ENCODE measurements at regions not wholly inside any gene's neighbourhood (a gene's known extent, or its start where the extent isn't known, plus 50 kb on each side); places are given as distances from the start of the nearest gene placed in this dataset.

- intact Hi-C loops (cut with micrococcal nuclease; ENCODE audit: unreplicated experiment): no loop called here
- Histone ChIP-seq H3K36me3 (replicated peaks in 1 of 2; ENCODE audit: control insufficient read depth in 1 of 2, insufficient read depth in 2 of 2, low read length in 2 of 2) (no peaks in the 10 kb centered on the region), H3K27me3 (ENCODE audit: control insufficient read depth in 1 of 2, insufficient read depth in 2 of 2, low read length in 2 of 2) (no peaks in the 10 kb centered on the region), H3K9me3 (ENCODE audit: low read length) (no peaks in the 10 kb centered on the region), H3K79me2 (ENCODE audit: insufficient read depth, low read length) (no peaks in the 10 kb centered on the region), H3K9ac (ENCODE audit: insufficient read depth, low read depth, low read length) (no peak overlapping the region), H3K4me2 (ENCODE audit: low read depth, low read length) (no peak overlapping the region), H3K4me3 (replicated peaks in 1 of 3; ENCODE audit: insufficient read depth in 1 of 3, low read depth in 2 of 3, low read length in 3 of 3) (no peak overlapping the region), H4K20me1 (ENCODE audit: insufficient read depth, low read length) (no peaks in the 10 kb centered on the region), H2AFZ (ENCODE audit: low read length) (peak overlapping the region; percentile 7), H3K27ac (ENCODE audit: extremely low read length, insufficient read depth, low read length) (no peak overlapping the region), H3K4me1 (ENCODE audit: insufficient read depth, low read length) (no peaks in the 10 kb centered on the region)
- FAIRE-seq (no peak), ATAC-seq (no peak), DNase-seq (ENCODE audit: low spot score) (no peak)
- CTCF ChIA-PET (ENCODE audit: low intra/inter-chr PET ratio, low total read pairs): no interaction called here
- WGBS (ENCODE audit: low lambda C conversion rate): 58% methylated on average over 4 of the region's 4 CpGs
- BruUV-seq (replicated peaks): no TSS peak
- in situ Hi-C loops (cut with HindIII; ENCODE audit: extremely low pct_ligation_motif_present, low pct_unique_long_range_greater_than_20kb): no loop called here
- POLR2A ChIA-PET: no interaction called here
- TF ChIP-seq CREB1 (IDR thresholded peaks at IDR 0.05): 0 out of 2 replicates have a peak, but pooled peaks have one; percentile 35
- TF ChIP-seq CREB1 (CRISPR knock-in tag; IDR thresholded peaks at IDR 0.05): no peak
- no peak for TF ChIP-seq TFDP1 (CRISPR knock-in tag; IDR thresholded peaks at IDR 0.05; ENCODE audit: borderline replicate concordance)
Observed at GRCh38 chr14:38788060-38788459, 315.0 kb downstream of the SEC23A start.

- no peak overlapping the region for H3K4me2 ChIP-seq (ENCODE audit: low read depth, low read length)
- in situ Hi-C loops (cut with HindIII; ENCODE audit: extremely low pct_ligation_motif_present, low pct_unique_long_range_greater_than_20kb): no loop called here
- BruUV-seq (replicated peaks): no TSS peak
- TF ChIP-seq ZNF280B (CRISPR knock-in tag; IDR thresholded peaks at IDR 0.05; ENCODE audit: borderline replicate concordance) (no peak), HOXA7 (CRISPR knock-in tag; IDR thresholded peaks at IDR 0.05) (no peak), ZNF766 (CRISPR knock-in tag; IDR thresholded peaks at IDR 0.05; ENCODE audit: borderline replicate concordance) (no peak), ZBTB49 (CRISPR knock-in tag; IDR thresholded peaks at IDR 0.05; ENCODE audit: borderline replicate concordance) (no peak), NFE2L1 (CRISPR knock-in tag; IDR thresholded peaks at IDR 0.05; ENCODE audit: borderline replicate concordance) (no peak), KDM6A (CRISPR knock-in tag; IDR thresholded peaks at IDR 0.05; ENCODE audit: low read depth) (no peak), ZNF549 (CRISPR knock-in tag; IDR thresholded peaks at IDR 0.05) (no peak), PCBP2 (optimal IDR thresholded peaks at IDR 0.05; ENCODE audit: low read depth, low read length, poor library complexity, severe bottlenecking) (no peak), USF2 (IDR thresholded peaks at IDR 0.05; ENCODE audit: low read depth, low read length) (no peak), USF2 (CRISPR knock-in tag; IDR thresholded peaks at IDR 0.05; ENCODE audit: borderline replicate concordance) (no peak)
Observed at GRCh38 chr14:38786921-38787320, 316.1 kb downstream of the SEC23A start.

More at GRCh38 chr14:38786921-38787320, 316.1 kb downstream of the SEC23A start:
- no peaks in the 10 kb centered on the region for H3K9me3 ChIP-seq (ENCODE audit: low read length)
- no peaks in the 10 kb centered on the region for H3K36me3 ChIP-seq (replicated peaks in 1 of 2; ENCODE audit: control insufficient read depth in 1 of 2, insufficient read depth in 2 of 2, low read length in 2 of 2)
- no peaks in the 10 kb centered on the region for H3K4me1 ChIP-seq (ENCODE audit: insufficient read depth, low read length)
- H4K20me1 ChIP-seq (ENCODE audit: insufficient read depth, low read length): no peaks in the 10 kb centered on the region
- H3K79me2 ChIP-seq (ENCODE audit: insufficient read depth, low read length): no peaks in the 10 kb centered on the region
- H3K4me3 ChIP-seq (replicated peaks in 1 of 3; ENCODE audit: insufficient read depth in 1 of 3, low read depth in 2 of 3, low read length in 3 of 3): no peak overlapping the region
- intact Hi-C loops (cut with micrococcal nuclease; ENCODE audit: unreplicated experiment): no loop called here
- H3K9ac ChIP-seq (ENCODE audit: insufficient read depth, low read depth, low read length): no peak overlapping the region
- no peak for FAIRE-seq
- no peak overlapping the region for H2AFZ ChIP-seq (ENCODE audit: low read length)
- no peak for DNase-seq (ENCODE audit: low spot score)
- no peaks in the 10 kb centered on the region for H3K27me3 ChIP-seq (ENCODE audit: control insufficient read depth in 1 of 2, insufficient read depth in 2 of 2, low read length in 2 of 2)
- H3K27ac ChIP-seq (ENCODE audit: extremely low read length, insufficient read depth, low read length): no peak overlapping the region
- CTCF ChIA-PET (ENCODE audit: low intra/inter-chr PET ratio, low total read pairs): no interaction called here
- POLR2A ChIA-PET: no interaction called here
- no peak; the same call in 2 of the 3 replicates for ATAC-seq

Data from HepG2 (cell line).